ENCODE measurements at regions not wholly inside any gene's neighbourhood (a gene's known extent, or its start where the extent isn't known, plus 50 kb on each side); places are given as distances from the start of the nearest gene placed in this dataset.

- no peak for DNase-seq (ENCODE audit: low read depth in 2 of 2)
Measured at GRCh38 chr10:4198216-4198615, 413.2 kb upstream of the KLF6 start.

GRCh38 chr10:4197676-4198075 is 412.7 kb upstream of the KLF6 start:
- DNase-seq (ENCODE audit: low read depth in 2 of 2) = no peak

- DNase-seq (ENCODE audit: low read depth in 2 of 2) = no peak
Measured at GRCh38 chr10:4196771-4197390, 411.9 kb upstream of the KLF6 start.

- DNase-seq (ENCODE audit: low read depth in 2 of 2) = no peak
Measured at GRCh38 chr10:4196183-4196582, 411.2 kb upstream of the KLF6 start.

- DNase-seq (ENCODE audit: low read depth in 2 of 2) = no peak
Measured at GRCh38 chr10:4195213-4195612, 410.2 kb upstream of the KLF6 start.

- DNase-seq (ENCODE audit: low read depth in 2 of 2) = no peak
Measured at GRCh38 chr10:4194231-4194630, 409.2 kb upstream of the KLF6 start.

GRCh38 chr10:4191894-4192293 is 406.9 kb upstream of the KLF6 start:
- DNase-seq (ENCODE audit: low read depth in 2 of 2) = no peak

- DNase-seq (ENCODE audit: low read depth in 2 of 2) = no peak
Measured at GRCh38 chr10:4191354-4191753, 406.3 kb upstream of the KLF6 start.

GRCh38 chr10:4190876-4191275 is 405.9 kb upstream of the KLF6 start:
- no peak for DNase-seq (ENCODE audit: low read depth in 2 of 2)

GRCh38 chr10:4189281-4189680 is 404.3 kb upstream of the KLF6 start:
- no peak for DNase-seq (ENCODE audit: low read depth in 2 of 2)

- DNase-seq (ENCODE audit: low read depth in 2 of 2) = no peak
Measured at GRCh38 chr10:4188406-4188805, 403.4 kb upstream of the KLF6 start.

GRCh38 chr10:4186849-4187540 is 402.0 kb upstream of the KLF6 start:
- DNase-seq (ENCODE audit: low read depth in 2 of 2) = no peak

GRCh38 chr10:4183761-4184261 is 398.8 kb upstream of the KLF6 start:
- DNase-seq (ENCODE audit: low read depth in 2 of 2) = no peak

- DNase-seq (ENCODE audit: low read depth in 2 of 2) = no peak
Measured at GRCh38 chr10:4181621-4182049, 396.6 kb upstream of the KLF6 start.

- DNase-seq (ENCODE audit: low read depth in 2 of 2) = no peak
Measured at GRCh38 chr10:4181081-4181480, 396.1 kb upstream of the KLF6 start.

GRCh38 chr10:4177791-4178190 is 392.8 kb upstream of the KLF6 start:
- no peak for DNase-seq (ENCODE audit: low read depth in 2 of 2)

GRCh38 chr10:4176500-4177281 is 391.7 kb upstream of the KLF6 start:
- no peak for DNase-seq (ENCODE audit: low read depth in 2 of 2)

- DNase-seq (ENCODE audit: low read depth in 2 of 2) = no peak
Measured at GRCh38 chr10:4174197-4174596, 389.2 kb upstream of the KLF6 start.

GRCh38 chr10:4170633-4171314 is 385.8 kb upstream of the KLF6 start:
- no peak for DNase-seq (ENCODE audit: low read depth in 2 of 2)

- DNase-seq (ENCODE audit: low read depth in 2 of 2) = no peak
Measured at GRCh38 chr10:4170181-4170580, 385.2 kb upstream of the KLF6 start.

GRCh38 chr10:4169448-4169847 is 384.4 kb upstream of the KLF6 start:
- no peak for DNase-seq (ENCODE audit: low read depth in 2 of 2)

- DNase-seq (ENCODE audit: low read depth in 2 of 2) = no peak
Measured at GRCh38 chr10:4167216-4167615, 382.2 kb upstream of the KLF6 start.
